NCI-H2107 treated with DMSO at 0.1 percent for 48 hours (cell line): ENCODE measurements at regions not wholly inside any gene's neighbourhood (a gene's known extent, or its start where the extent isn't known, plus 50 kb on each side); places are given as distances from the start of the nearest gene placed in this dataset.
A peak's percentile ranks its signal among the peaks of the same experiment; 100 is the strongest.
"Not testable (repeated sequence)": the region's sequence is repeated elsewhere in the genome, so short reads cannot be mapped to it uniquely, and the experiment has no call there.

ENCODE experiments used
- DNase-seq: peaks from one replicate; lab custom pipeline; 2025; ENCODE audit not compliant: unreplicated experiment; lab: John Stamatoyannopoulos, UW

DNA sequence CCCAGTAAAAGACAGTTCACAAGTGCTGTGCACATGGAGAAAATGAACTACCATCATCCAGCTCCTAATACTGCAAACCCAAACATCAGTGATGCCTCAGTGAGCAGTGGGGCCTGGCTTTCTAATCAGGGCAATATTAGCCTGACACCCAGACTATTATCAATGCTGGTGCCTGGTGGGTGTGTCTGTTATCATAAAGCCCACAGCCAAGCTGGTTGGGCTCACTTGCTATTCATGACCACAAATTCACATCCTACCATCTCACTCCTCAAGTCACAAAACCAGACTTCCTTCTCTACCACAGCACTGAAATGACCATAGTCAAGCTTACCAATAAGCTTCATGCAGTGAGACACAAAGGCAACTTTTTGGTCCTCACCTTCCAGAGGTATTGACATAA lies 180.8 kb upstream of the PLN start:
- no peak for DNase-seq

DNA sequence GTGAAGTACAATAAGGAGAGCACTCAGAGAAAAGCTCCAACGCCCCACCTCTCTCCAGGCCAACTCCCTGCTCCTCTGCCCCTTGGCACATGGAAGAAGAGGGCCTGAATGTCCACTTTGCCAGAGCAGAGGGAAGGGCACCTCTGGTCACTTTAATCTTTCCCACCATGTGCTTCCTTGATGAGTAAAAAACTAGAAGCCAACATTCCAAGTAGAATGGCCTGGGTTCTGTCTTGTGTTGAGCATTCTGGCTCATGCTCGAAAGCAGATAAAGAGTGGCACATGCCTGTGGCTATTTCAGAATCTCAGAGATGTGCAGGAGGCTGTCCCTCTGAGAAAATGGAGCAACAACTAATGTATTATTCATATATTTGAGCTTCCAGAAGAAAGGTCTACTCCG lies 177.4 kb upstream of the PLN start:
- DNase-seq = no peak

DNA sequence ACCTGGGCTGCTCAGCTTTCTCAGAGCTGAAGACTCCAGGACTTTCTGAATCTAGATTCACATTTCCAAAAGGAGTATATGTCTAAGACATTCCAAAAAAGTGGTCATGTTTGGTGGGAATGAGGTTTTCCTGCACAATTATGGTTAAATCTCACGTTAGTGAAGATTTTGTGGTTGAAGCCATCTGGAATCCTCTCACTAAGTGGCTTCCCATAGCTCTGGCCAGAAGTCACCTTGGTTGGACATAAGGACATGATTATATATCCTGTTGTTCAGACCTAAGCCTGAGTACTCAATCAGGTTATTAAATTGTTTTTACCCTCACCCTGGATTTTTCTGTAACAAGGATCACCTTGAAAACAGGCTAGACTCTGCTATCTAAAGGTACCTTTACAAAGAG lies 176.1 kb upstream of the PLN start:
- DNase-seq = no peak

GRCh38 chr6:118372413-118372812 lies 175.7 kb upstream of the PLN start:
- peak; percentile 64 for DNase-seq

GRCh38 chr6:118377711-118378414 lies 170.2 kb upstream of the PLN start:
- DNase-seq = peak; percentile 99

GRCh38 chr6:118380620-118381019 lies 167.5 kb upstream of the PLN start:
- not testable (repeated sequence) for DNase-seq

GRCh38 chr6:118382126-118382525 lies 166.0 kb upstream of the PLN start:
- DNase-seq = no peak

- DNase-seq = no peak
Measured at GRCh38 chr6:118383924-118384323, 164.2 kb upstream of the PLN start.

GRCh38 chr6:118386975-118387374 lies 161.1 kb upstream of the PLN start:
- DNase-seq = no peak

GRCh38 chr6:118387921-118388701 lies 160.0 kb upstream of the PLN start:
- DNase-seq = no peak

- no peak for DNase-seq
Measured at GRCh38 chr6:118391086-118391485, 157.0 kb upstream of the PLN start.

GRCh38 chr6:118394106-118394505 lies 154.0 kb upstream of the PLN start:
- no peak for DNase-seq

GRCh38 chr6:118396969-118397368 lies 151.1 kb upstream of the PLN start:
- no peak for DNase-seq

DNA sequence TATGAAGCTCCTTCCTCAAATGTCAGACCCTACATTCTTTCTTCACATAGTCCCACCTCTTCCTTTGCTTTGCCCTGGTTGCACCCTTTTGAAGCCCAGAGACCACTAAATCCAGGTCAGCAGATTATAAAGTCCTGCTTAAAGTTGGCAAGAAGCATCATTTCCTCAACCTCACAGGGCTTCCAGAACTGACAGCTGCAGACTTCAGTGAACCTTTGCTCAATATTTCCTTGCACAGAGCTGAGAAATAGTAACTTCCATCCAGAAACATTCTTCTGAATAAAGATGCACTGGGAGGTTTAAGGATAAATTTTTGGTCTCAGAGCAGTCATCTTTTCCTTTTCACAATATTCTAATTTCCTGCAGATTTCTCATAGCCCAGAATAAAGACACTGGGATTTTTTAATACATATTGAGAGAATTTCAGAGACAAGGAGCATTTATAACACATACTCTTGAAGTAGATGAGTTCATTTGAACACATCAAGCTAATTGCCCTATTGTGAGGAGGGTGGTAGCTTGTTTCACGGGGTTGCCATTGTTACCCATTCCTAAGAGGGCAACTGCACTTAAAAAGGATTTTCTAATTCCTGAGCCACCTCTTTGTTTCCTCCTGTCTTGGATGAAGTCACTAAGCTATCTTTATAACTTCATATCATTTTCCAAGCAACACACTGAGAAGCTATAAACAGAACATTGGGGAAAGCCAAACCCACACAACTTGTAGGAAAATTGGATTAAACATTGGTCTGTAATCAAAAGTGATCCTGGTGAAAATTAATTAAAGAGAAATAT lies 150.2 kb upstream of the PLN start:
- peak; percentile 63 for DNase-seq

DNA sequence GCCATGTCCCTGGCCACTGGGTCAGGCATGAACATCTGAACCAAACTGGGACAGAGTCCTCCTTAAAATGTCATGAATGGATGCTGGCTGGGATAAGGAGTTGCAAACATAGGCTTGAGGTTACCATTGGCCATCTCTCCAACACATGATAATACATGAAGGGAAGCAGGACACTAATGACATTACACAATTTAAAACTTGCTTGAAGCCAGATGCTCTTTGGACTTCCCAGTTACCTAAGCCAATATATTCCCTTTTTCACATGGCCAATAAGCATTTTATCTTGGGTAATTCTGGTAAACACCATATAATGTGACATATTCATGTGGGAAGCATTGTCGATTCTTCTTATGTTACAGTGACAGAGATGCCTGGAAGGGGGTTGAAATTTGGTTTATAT lies 148.0 kb upstream of the PLN start:
- DNase-seq = no peak

GRCh38 chr6:118400582-118400981 lies 147.5 kb upstream of the PLN start:
- DNase-seq = no peak

- DNase-seq = peak; percentile 96
Measured at GRCh38 chr6:118401325-118401975, 146.6 kb upstream of the PLN start.

DNA sequence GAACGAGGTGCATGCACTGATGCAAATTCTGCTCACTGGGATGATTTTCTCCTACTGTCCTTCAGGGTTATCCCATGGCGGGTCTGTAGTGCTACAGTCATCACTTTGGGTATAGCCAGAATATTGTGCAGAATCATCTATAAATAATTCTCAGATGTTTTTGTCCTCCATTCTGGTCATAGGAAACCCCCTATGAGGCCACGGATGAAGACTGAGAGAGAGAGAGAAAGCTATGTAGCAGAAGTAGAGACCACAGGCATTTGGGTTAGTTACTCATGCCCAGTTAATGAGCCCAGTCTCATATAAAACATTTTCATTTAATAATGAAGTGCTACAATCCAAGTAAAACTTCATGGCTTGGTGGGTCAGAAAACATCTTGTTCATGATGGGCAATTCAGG lies 145.1 kb upstream of the PLN start:
- no peak for DNase-seq

GRCh38 chr6:118408863-118409262 lies 139.2 kb upstream of the PLN start:
- no peak for DNase-seq

DNA sequence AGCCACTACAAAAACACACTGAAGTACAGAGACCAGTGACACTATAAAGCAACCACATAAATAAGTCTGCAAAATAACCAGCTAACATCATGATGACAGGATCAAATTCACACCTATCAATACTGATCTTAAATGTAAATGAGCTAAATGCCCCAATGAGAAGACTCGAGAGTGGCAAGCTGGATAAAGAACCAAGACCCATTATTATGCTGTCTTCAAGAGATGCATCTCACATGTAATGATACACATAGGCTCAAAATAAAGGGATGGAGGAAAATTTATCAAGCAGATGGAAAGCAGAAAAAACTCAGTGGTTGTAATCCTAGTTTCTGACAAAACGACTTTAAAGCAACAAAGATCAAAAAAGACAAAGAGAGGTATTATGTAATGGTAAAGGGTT lies 138.1 kb upstream of the PLN start:
- DNase-seq = no peak
